ENCODE measurements at regions not wholly inside any gene's neighbourhood (a gene's known extent, or its start where the extent isn't known, plus 50 kb on each side); places are given as distances from the start of the nearest gene placed in this dataset.

- H3K9ac ChIP-seq (ENCODE audit: control insufficient read depth, extremely low read depth, insufficient read depth, low read length) = peak overlapping the region; percentile 41
These were observed 305.7 kb downstream of the ACTL7B start for GRCh38 chr9:108550106-108550505.

DNA sequence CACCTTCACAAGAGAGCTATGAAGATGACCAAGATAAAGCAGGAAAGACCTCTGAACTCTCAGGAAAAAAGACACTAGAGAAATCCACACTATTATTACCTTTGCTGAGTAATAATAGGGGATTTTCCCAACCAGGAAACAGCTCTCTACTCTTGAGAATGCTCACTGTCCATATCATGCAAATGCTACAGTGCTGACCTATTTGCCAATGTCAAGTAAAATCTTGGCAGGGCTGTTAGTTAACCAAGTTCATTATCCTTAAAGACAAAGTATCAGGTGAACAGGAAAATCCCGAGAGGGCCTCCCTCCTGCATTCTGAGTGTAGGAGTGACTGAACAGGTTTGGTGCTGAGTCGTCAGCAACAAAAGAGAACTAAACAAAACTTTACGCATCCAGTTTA lies 306.6 kb downstream of the ACTL7B start:
- peak overlapping the region; percentile 41 for H3K9ac ChIP-seq (ENCODE audit: control insufficient read depth, extremely low read depth, insufficient read depth, low read length)
- DNase-seq (ENCODE audit: low read depth, low spot score) (no peak), FAIRE-seq (no peak)
- peak overlapping the region; percentile 15 for H3K4me2 ChIP-seq (ENCODE audit: control insufficient read depth, extremely low read depth, insufficient read depth, low read depth, low read length)
- no peaks in the 10 kb centered on the region for H3K27me3 ChIP-seq (ENCODE audit: control insufficient read depth, extremely low read depth, insufficient read depth, low read length)
- H3K79me2 ChIP-seq (ENCODE audit: control insufficient read depth, insufficient read depth, low read length) = no peaks in the 10 kb centered on the region
- no peaks in the 10 kb centered on the region for H3K9me3 ChIP-seq (ENCODE audit: control insufficient read depth, low read depth, low read length)
- H2AFZ ChIP-seq (ENCODE audit: control insufficient read depth, low read length) = peak overlapping the region; percentile 1
- H3K4me3 ChIP-seq (ENCODE audit: control insufficient read depth in 2 of 3, extremely low read depth in 1 of 3, insufficient read depth in 2 of 3, low read depth in 1 of 3, low read length in 3 of 3) = no peak overlapping the region
- H3K27ac ChIP-seq (ENCODE audit: control insufficient read depth, insufficient read depth, low read length) = peak overlapping the region; percentile 95
- no peak for TF ChIP-seq EZH2 (IDR thresholded peaks at IDR 0.05; ENCODE audit: low read length)
- TF ChIP-seq, protein P1, sequence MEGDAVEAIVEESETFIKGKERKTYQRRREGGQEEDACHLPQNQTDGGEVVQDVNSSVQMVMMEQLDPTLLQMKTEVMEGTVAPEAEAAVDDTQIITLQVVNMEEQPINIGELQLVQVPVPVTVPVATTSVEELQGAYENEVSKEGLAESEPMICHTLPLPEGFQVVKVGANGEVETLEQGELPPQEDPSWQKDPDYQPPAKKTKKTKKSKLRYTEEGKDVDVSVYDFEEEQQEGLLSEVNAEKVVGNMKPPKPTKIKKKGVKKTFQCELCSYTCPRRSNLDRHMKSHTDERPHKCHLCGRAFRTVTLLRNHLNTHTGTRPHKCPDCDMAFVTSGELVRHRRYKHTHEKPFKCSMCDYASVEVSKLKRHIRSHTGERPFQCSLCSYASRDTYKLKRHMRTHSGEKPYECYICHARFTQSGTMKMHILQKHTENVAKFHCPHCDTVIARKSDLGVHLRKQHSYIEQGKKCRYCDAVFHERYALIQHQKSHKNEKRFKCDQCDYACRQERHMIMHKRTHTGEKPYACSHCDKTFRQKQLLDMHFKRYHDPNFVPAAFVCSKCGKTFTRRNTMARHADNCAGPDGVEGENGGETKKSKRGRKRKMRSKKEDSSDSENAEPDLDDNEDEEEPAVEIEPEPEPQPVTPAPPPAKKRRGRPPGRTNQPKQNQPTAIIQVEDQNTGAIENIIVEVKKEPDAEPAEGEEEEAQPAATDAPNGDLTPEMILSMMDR (optimal IDR thresholded peaks at IDR 0.05 in 1 of 3, IDR thresholded peaks at IDR 0.05 in 1 of 3, conservative IDR thresholded peaks at IDR 0.05 in 1 of 3; ENCODE audit: extremely low read depth in 1 of 3, insufficient read depth in 2 of 3, low read length in 3 of 3) = no peak
- no peaks in the 10 kb centered on the region for H3K9me1 ChIP-seq (ENCODE audit: control insufficient read depth, extremely low read depth, insufficient read depth, low read length)
- peaks cover 54% of the 10 kb centered on the region for H3K4me1 ChIP-seq (ENCODE audit: control insufficient read depth, extremely low read depth, insufficient read depth, low read length)
- H3K36me3 ChIP-seq (ENCODE audit: control insufficient read depth in 2 of 2, extremely low read depth in 1 of 2, insufficient read depth in 2 of 2, low read length in 2 of 2) = no peaks in the 10 kb centered on the region
- dilution Hi-C loops (cut with MboI; ENCODE audit: extremely low pct_ligation_motif_present, low sequenced_read_pairs) = no loop called here
- H4K20me1 ChIP-seq (ENCODE audit: control insufficient read depth, extremely low read depth, insufficient read depth, low read length) = no peaks in the 10 kb centered on the region

More at GRCh38 chr9:108550106-108550505, 305.7 kb downstream of the ACTL7B start:
- Histone ChIP-seq H3K4me2 (ENCODE audit: control insufficient read depth, extremely low read depth, insufficient read depth, low read depth, low read length) (no peak overlapping the region), H3K4me3 (ENCODE audit: control insufficient read depth in 2 of 3, extremely low read depth in 1 of 3, insufficient read depth in 2 of 3, low read depth in 1 of 3, low read length in 3 of 3) (no peak overlapping the region), H3K9me3 (ENCODE audit: control insufficient read depth, low read depth, low read length) (no peaks in the 10 kb centered on the region), H2AFZ (ENCODE audit: control insufficient read depth, low read length) (no peak overlapping the region), H3K9me1 (ENCODE audit: control insufficient read depth, extremely low read depth, insufficient read depth, low read length) (no peaks in the 10 kb centered on the region), H3K79me2 (ENCODE audit: control insufficient read depth, insufficient read depth, low read length) (no peaks in the 10 kb centered on the region), H3K36me3 (ENCODE audit: control insufficient read depth in 2 of 2, extremely low read depth in 1 of 2, insufficient read depth in 2 of 2, low read length in 2 of 2) (no peaks in the 10 kb centered on the region), H3K4me1 (ENCODE audit: control insufficient read depth, extremely low read depth, insufficient read depth, low read length) (peaks cover 54% of the 10 kb centered on the region), H3K27ac (ENCODE audit: control insufficient read depth, insufficient read depth, low read length) (peak overlapping the region; percentile 95), H3K27me3 (ENCODE audit: control insufficient read depth, extremely low read depth, insufficient read depth, low read length) (no peaks in the 10 kb centered on the region), H4K20me1 (ENCODE audit: control insufficient read depth, extremely low read depth, insufficient read depth, low read length) (no peaks in the 10 kb centered on the region)
- TF ChIP-seq, protein P1 (optimal IDR thresholded peaks at IDR 0.05 in 1 of 3, IDR thresholded peaks at IDR 0.05 in 1 of 3, conservative IDR thresholded peaks at IDR 0.05 in 1 of 3; ENCODE audit: extremely low read depth in 1 of 3, insufficient read depth in 2 of 3, low read length in 3 of 3) = no peak
- no peak for TF ChIP-seq EZH2 (IDR thresholded peaks at IDR 0.05; ENCODE audit: low read length)
- DNase-seq (ENCODE audit: low read depth, low spot score) (no peak), FAIRE-seq (no peak)
- dilution Hi-C loops (cut with MboI; ENCODE audit: extremely low pct_ligation_motif_present, low sequenced_read_pairs) = no loop called here

Measured in keratinocyte (primary cell).